GM23248 (cell line): ENCODE measurements at regions not wholly inside any gene's neighbourhood (a gene's known extent, or its start where the extent isn't known, plus 50 kb on each side); places are given as distances from the start of the nearest gene placed in this dataset.
A peak's percentile ranks its signal among the peaks of the same experiment; 100 is the strongest.

Experiments
- DNase-seq: peaks from one replicate; pipeline ENCODE4 v3.0.0-alpha.2; 2015
- H2AFZ ChIP-seq: fragments of 200-600 bp; sonication (generic); 2 replicates; pipeline ENCODE4 v1.6.1; 2016; ENCODE audit warnings: antibody characterized with exemption
- H3F3A ChIP-seq: fragments of 200-600 bp; sonication (generic); 2 replicates; pipeline ENCODE4 v1.6.1; 2016; ENCODE audit warnings: mild to moderate bottlenecking, antibody characterized with exemption, mixed run types; ENCODE audit not compliant: insufficient read depth
- H3K27ac ChIP-seq: fragments of 200-600 bp; sonication (generic); 2 replicates; pipeline ENCODE4 v1.5.1; 2016; ENCODE audit warnings: mild to moderate bottlenecking
- H3K27me3 ChIP-seq: fragments of 200-600 bp; sonication (generic); replicated peaks from 2 replicates; pipeline ENCODE4 v1.6.1; 2016; ENCODE audit warnings: mild to moderate bottlenecking; ENCODE audit not compliant: insufficient read depth
- H3K36me3 ChIP-seq: fragments of 200-600 bp; sonication (generic); 2 replicates; pipeline ENCODE4 v1.6.1; 2016; ENCODE audit warnings: low read depth, mild to moderate bottlenecking
- H3K4me1 ChIP-seq: fragments of 200-600 bp; sonication (generic); 2 replicates; pipeline ENCODE4 v1.6.1; 2016; ENCODE audit warnings: mild to moderate bottlenecking; ENCODE audit not compliant: insufficient read depth
- H3K4me2 ChIP-seq: fragments of 200-600 bp; sonication (generic); one replicate; pipeline ENCODE4 v1.6.1; 2016; ENCODE audit warnings: mild to moderate bottlenecking; ENCODE audit not compliant: unreplicated experiment
- H3K4me3 ChIP-seq: fragments of 200-600 bp; sonication (generic); 2 replicates; pipeline ENCODE4 v1.5.1; 2016; ENCODE audit warnings: mild to moderate bottlenecking
- H3K79me2 ChIP-seq: fragments of 200-600 bp; sonication (generic); 2 replicates; pipeline ENCODE4 v1.6.1; 2016; ENCODE audit warnings: mild to moderate bottlenecking; ENCODE audit not compliant: insufficient read depth
- H3K9ac ChIP-seq: fragments of 200-600 bp; sonication (generic); 2 replicates; pipeline ENCODE4 v1.6.1; 2016; ENCODE audit warnings: mild to moderate bottlenecking
- H3K9me2 ChIP-seq: fragments of 200-600 bp; sonication (generic); 2 replicates; pipeline ENCODE4 v1.6.1; 2016; ENCODE audit warnings: mixed run types, mild to moderate bottlenecking, moderate library complexity; ENCODE audit not compliant: insufficient read depth
- H3K9me3 ChIP-seq: fragments of 200-600 bp; sonication (generic); one replicate; pipeline ENCODE4 v1.6.1; 2017; ENCODE audit warnings: low read depth
- H4K20me1 ChIP-seq: fragments of 200-600 bp; sonication (generic); 2 replicates; pipeline ENCODE4 v1.6.0; 2016; ENCODE audit not compliant: insufficient read depth
- EZH2 ChIP-seq: fragments of 200-600 bp; sonication (generic); IDR thresholded peaks from 2 replicates; pipeline ENCODE4 v1.6.1; 2018; ENCODE audit warnings: antibody characterized with exemption, mild to moderate bottlenecking; ENCODE audit not compliant: insufficient read depth, poor library complexity, severe bottlenecking
- EZH2phosphoT487 ChIP-seq: fragments of 200-600 bp; sonication (generic); IDR thresholded peaks from 2 replicates; pipeline ENCODE4 v1.6.1; 2018; ENCODE audit warnings: antibody characterized with exemption, moderate library complexity, mild to moderate bottlenecking, low read depth; ENCODE audit not compliant: insufficient read depth
- WGBS, 2 experiments: methylation state at CpG; one replicate each; pipeline ENCODE4 v1.1.6; 2015 to 2017; ENCODE audit warnings: low lambda C conversion rate in 2 of 2, low coverage in 1 of 2; ENCODE audit errors: missing lambda C conversion rate in 2 of 2; 5-methylcytosine and 5-hydroxymethylcytosine counted together
- in situ Hi-C: fragments of 300-500 bp; cut with MboI; formaldehyde crosslinking; loops from 2 replicates; pipeline ENCODE4 v1.15.0; 2020

- Histone ChIP-seq H3K4me2 (no peak overlapping the region), H3K27ac (no peak overlapping the region), H3K27me3 (no peaks in the 10 kb centered on the region), H3K9ac (no peak overlapping the region), H3K4me1 (no peaks in the 10 kb centered on the region), H3K9me3 (no peaks in the 10 kb centered on the region), H3K4me3 (no peak overlapping the region), H3F3A (no peaks in the 10 kb centered on the region), H3K9me2 (no peaks in the 10 kb centered on the region), H4K20me1 (no peaks in the 10 kb centered on the region), H3K36me3 (no peaks in the 10 kb centered on the region), H2AFZ (no peak overlapping the region), H3K79me2 (no peaks in the 10 kb centered on the region)
- DNase-seq = no peak
- in situ Hi-C loops = no loop called here
- 94 to 97% methylated on average over 10 of the region's 10 CpGs for WGBS, 2 experiments
- TF ChIP-seq EZH2 = no peak
- TF ChIP-seq EZH2phosphoT487 = no peak
Measured at GRCh38 chr6:105786890-105787655, 299.1 kb upstream of the PRDM1 start.

- H3K27me3 ChIP-seq = no peaks in the 10 kb centered on the region
- H3K4me1 ChIP-seq = no peaks in the 10 kb centered on the region
- no peak overlapping the region for H2AFZ ChIP-seq
- no peaks in the 10 kb centered on the region for H3K36me3 ChIP-seq
- H3K9me2 ChIP-seq = no peaks in the 10 kb centered on the region
- no peak for DNase-seq
- in situ Hi-C loops = no loop called here
- no peak overlapping the region for H3K4me3 ChIP-seq
- no peaks in the 10 kb centered on the region for H3F3A ChIP-seq
- no peaks in the 10 kb centered on the region for H3K79me2 ChIP-seq
- WGBS, 2 experiments = 61 to 80% methylated on average over 1 of the region's 1 CpG
- H3K27ac ChIP-seq = no peak overlapping the region
- TF ChIP-seq EZH2 (no peak), EZH2phosphoT487 (no peak)
- H3K9ac ChIP-seq = no peak overlapping the region
- H4K20me1 ChIP-seq = no peaks in the 10 kb centered on the region
- H3K9me3 ChIP-seq = no peaks in the 10 kb centered on the region
- no peak overlapping the region for H3K4me2 ChIP-seq
Measured at GRCh38 chr6:105786449-105786848, 299.7 kb upstream of the PRDM1 start.

- Histone ChIP-seq H2AFZ (no peak overlapping the region), H4K20me1 (no peaks in the 10 kb centered on the region), H3K27ac (no peak overlapping the region), H3K9me2 (no peaks in the 10 kb centered on the region), H3K79me2 (no peaks in the 10 kb centered on the region), H3K9me3 (no peaks in the 10 kb centered on the region), H3K9ac (no peak overlapping the region), H3K36me3 (no peaks in the 10 kb centered on the region), H3F3A (no peaks in the 10 kb centered on the region), H3K4me3 (no peak overlapping the region), H3K4me1 (no peaks in the 10 kb centered on the region), H3K27me3 (no peaks in the 10 kb centered on the region), H3K4me2 (no peak overlapping the region)
- DNase-seq = no peak
- TF ChIP-seq EZH2phosphoT487 = no peak
- TF ChIP-seq EZH2 = no peak
- 95 to 99% methylated on average over 6 of the region's 6 CpGs for WGBS, 2 experiments
- in situ Hi-C loops = no loop called here
Measured at GRCh38 chr6:105785066-105785811, 300.9 kb upstream of the PRDM1 start.

GRCh38 chr6:105784179-105784578, 302.0 kb upstream of the PRDM1 start:
- Histone ChIP-seq H2AFZ (no peak overlapping the region), H3K9me2 (no peaks in the 10 kb centered on the region), H4K20me1 (no peaks in the 10 kb centered on the region), H3K4me1 (no peaks in the 10 kb centered on the region), H3K4me2 (no peak overlapping the region), H3K9me3 (no peaks in the 10 kb centered on the region), H3K36me3 (no peaks in the 10 kb centered on the region), H3K27ac (no peak overlapping the region), H3K79me2 (no peaks in the 10 kb centered on the region), H3K27me3 (no peaks in the 10 kb centered on the region), H3F3A (no peaks in the 10 kb centered on the region), H3K9ac (no peak overlapping the region), H3K4me3 (no peak overlapping the region)
- no peak for TF ChIP-seq EZH2
- TF ChIP-seq EZH2phosphoT487 = no peak
- peak; percentile 11 for DNase-seq
- in situ Hi-C loops = no loop called here
- 79 to 93% methylated on average over 2 of the region's 2 CpGs for WGBS, 2 experiments
